Thyroid gland (tissue), 4 donors: ENCODE measurements at regions not wholly inside any gene's neighbourhood (a gene's known extent, or its start where the extent isn't known, plus 50 kb on each side); places are given as distances from the start of the nearest gene placed in this dataset.

ENCODE experiments used
- CTCF ChIP-seq, 6 experiments: fragments of 200-600 bp in 3 of 6; fragments of 450-650 bp in 3 of 6; sonication (generic) in 3 of 6; IDR thresholded peaks; one replicate each; pipeline ENCODE4 v1.5.1; 2016 to 2019; ENCODE audit warnings: antibody characterized with exemption in 6 of 6, mild to moderate bottlenecking in 2 of 6, inconsistent platforms in 1 of 6, moderate library complexity in 1 of 6
- POLR2A ChIP-seq, 2 donors: fragments of 450-650 bp; IDR thresholded peaks; one replicate each; pipeline ENCODE4 v1.6.1; 2017; ENCODE audit warnings: antibody characterized with exemption in 2 of 2, mild to moderate bottlenecking in 2 of 2, moderate library complexity in 1 of 2

GRCh38 chr10:33710006-33710405 lies 375.5 kb upstream of the NRP1 start:
- TF ChIP-seq CTCF (IDR thresholded peaks at IDR 0.05) (no peak), POLR2A (IDR thresholded peaks at IDR 0.05) (no peak)
